Fibroblast of lung (primary cell): ENCODE measurements at regions not wholly inside any gene's neighbourhood (a gene's known extent, or its start where the extent isn't known, plus 50 kb on each side); places are given as distances from the start of the nearest gene placed in this dataset.

Experiments used
- CTCF ChIP-seq, 2 donors: IDR thresholded peaks in 1 of 2; conservative IDR thresholded peaks in 1 of 2; 1 replicate in 1 of 2; 2 replicates in 1 of 2; pipeline ENCODE4 v1.5.1; 2011 to 2012; ENCODE audit warnings: low read length in 2 of 2, control low read depth in 1 of 2, inconsistent platforms in 1 of 2, low read depth in 1 of 2, mild to moderate bottlenecking in 1 of 2
- EZH2 ChIP-seq: IDR thresholded peaks from 2 replicates; pipeline ENCODE4 v1.5.1; 2012; ENCODE audit warnings: low read length, control low read depth, mild to moderate bottlenecking; ENCODE audit errors: missing control alignments

- no peak for TF ChIP-seq EZH2
- TF ChIP-seq CTCF (conservative IDR thresholded peaks at IDR 0.05 in 1 of 2, IDR thresholded peaks at IDR 0.05 in 1 of 2; ENCODE audit: low read depth in 1 of 2, low read length in 2 of 2), result no peak
Measured at GRCh38 chr20:26279238-26279637, 582.6 kb upstream of the ZNF337 start.
